ENCODE measurements at regions not wholly inside any gene's neighbourhood (a gene's known extent, or its start where the extent isn't known, plus 50 kb on each side); places are given as distances from the start of the nearest gene placed in this dataset.

DNA sequence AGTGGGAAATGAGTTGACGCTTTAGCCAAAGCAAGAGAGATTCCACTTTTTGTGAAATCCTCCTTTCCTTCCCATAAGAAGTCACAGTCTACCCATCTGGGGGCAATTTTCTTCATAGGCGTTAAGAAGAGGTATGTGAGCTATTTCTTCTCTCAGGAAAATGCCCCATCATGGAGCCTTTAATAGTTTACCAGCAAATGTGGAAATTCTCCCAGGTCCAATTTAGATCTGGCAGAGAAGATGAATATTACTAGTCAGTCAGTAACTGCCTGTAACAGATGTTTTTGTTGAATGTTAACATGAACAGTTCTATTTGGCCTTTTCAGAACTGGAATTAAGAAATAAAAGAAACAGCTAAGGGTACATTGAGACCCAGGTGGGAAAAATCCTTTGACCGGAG lies 156.4 kb upstream of the RFX3 start:
- H3K27me3 ChIP-seq (ENCODE audit: control insufficient read depth, insufficient read depth, low read length), result no peaks in the 10 kb centered on the region
- DNase-seq (ENCODE audit: low read depth, low spot score), result no peak
- TF ChIP-seq, protein P1, sequence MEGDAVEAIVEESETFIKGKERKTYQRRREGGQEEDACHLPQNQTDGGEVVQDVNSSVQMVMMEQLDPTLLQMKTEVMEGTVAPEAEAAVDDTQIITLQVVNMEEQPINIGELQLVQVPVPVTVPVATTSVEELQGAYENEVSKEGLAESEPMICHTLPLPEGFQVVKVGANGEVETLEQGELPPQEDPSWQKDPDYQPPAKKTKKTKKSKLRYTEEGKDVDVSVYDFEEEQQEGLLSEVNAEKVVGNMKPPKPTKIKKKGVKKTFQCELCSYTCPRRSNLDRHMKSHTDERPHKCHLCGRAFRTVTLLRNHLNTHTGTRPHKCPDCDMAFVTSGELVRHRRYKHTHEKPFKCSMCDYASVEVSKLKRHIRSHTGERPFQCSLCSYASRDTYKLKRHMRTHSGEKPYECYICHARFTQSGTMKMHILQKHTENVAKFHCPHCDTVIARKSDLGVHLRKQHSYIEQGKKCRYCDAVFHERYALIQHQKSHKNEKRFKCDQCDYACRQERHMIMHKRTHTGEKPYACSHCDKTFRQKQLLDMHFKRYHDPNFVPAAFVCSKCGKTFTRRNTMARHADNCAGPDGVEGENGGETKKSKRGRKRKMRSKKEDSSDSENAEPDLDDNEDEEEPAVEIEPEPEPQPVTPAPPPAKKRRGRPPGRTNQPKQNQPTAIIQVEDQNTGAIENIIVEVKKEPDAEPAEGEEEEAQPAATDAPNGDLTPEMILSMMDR (IDR thresholded peaks at IDR 0.05; ENCODE audit: low read depth, low read length), result no peak
- H3K9me3 ChIP-seq (ENCODE audit: control insufficient read depth, insufficient read depth, low read length), result no peaks in the 10 kb centered on the region
- CTCF ChIA-PET, result interaction anchor here (0.5 kb wide), 1 partner anchor 41 kb away, joined by 3 read pairs; no protein-coding TSS in a partner anchor
- H3K27ac ChIP-seq (ENCODE audit: low read depth, low read length), result no peak overlapping the region
- H3K4me3 ChIP-seq (ENCODE audit: low read depth, low read length), result no peak overlapping the region
- POLR2A ChIA-PET, result no interaction called here

DNA sequence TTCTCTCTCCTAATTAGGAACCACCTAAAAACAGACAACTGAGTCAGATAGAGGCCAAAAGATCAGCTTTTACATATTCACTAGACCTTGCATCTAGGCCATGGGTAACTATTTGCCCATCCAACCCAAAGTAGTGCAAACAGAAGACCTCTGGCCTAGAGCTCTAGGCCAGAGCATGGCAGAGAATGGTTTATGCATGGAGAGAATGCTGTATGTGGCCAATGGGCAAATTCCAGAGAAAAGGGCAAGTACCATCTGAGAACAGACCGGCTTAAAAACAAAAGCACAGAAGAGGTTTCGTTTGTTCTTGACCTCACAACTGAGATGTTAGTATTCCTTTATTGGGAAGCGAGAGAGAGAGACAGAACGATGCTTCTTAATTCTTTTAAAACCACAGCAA lies 151.7 kb upstream of the RFX3 start:
- Histone ChIP-seq H3K9me3 (ENCODE audit: control insufficient read depth, insufficient read depth, low read length) (no peaks in the 10 kb centered on the region), H3K4me3 (ENCODE audit: low read depth, low read length) (no peak overlapping the region), H3K27ac (ENCODE audit: low read depth, low read length) (no peak overlapping the region), H3K27me3 (ENCODE audit: control insufficient read depth, insufficient read depth, low read length) (no peaks in the 10 kb centered on the region)
- TF ChIP-seq, protein P1 (IDR thresholded peaks at IDR 0.05; ENCODE audit: low read depth, low read length), result no peak
- ChIA-PET CTCF (no interaction called here), POLR2A (no interaction called here)
- DNase-seq (ENCODE audit: low read depth, low spot score), result no peak

DNA sequence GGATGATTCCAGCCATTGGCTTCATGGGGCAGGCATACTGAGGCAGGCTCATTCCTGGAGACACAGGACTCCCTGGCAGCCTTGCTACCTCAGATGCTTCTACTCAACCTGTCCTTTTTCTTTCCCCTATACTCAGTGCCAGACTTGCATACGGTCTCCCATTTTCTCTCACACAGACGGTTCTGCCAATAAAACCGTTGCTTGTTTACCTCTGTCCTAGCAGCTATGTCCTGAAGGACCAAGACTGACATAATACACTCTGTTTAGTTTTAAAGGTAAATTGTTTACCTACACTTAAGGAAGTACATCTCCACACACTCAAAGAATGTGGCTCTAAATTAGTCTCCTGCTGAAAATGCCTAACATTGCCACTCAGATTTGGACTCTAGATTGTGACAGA lies 151.0 kb upstream of the RFX3 start:
- POLR2A ChIA-PET, result no interaction called here
- CTCF ChIA-PET, result no interaction called here
- DNase-seq (ENCODE audit: low read depth, low spot score), result no peak
- no peak overlapping the region for H3K4me3 ChIP-seq (ENCODE audit: low read depth, low read length)
- no peaks in the 10 kb centered on the region for H3K9me3 ChIP-seq (ENCODE audit: control insufficient read depth, insufficient read depth, low read length)
- TF ChIP-seq, protein P1 (IDR thresholded peaks at IDR 0.05; ENCODE audit: low read depth, low read length), result no peak
- no peak overlapping the region for H3K27ac ChIP-seq (ENCODE audit: low read depth, low read length)
- no peaks in the 10 kb centered on the region for H3K27me3 ChIP-seq (ENCODE audit: control insufficient read depth, insufficient read depth, low read length)

DNA sequence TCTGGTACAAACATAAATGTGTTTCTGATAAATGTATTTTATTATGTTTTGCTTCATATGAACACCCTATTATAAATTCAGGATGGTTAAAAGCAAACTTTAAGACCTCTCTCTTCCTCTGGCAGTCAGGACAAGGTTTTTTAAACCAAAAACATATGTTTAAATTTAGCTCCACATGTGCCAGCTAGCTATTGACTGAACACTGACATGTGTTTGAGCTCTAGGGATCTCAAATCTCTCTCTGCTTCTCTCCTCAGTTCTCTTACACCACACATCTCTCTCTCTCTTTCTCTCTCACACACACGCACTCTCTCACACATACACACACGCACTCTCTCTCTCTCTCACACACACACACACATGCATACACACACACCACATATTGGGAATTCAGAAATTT lies 150.1 kb upstream of the RFX3 start:
- no peaks in the 10 kb centered on the region for H3K27me3 ChIP-seq (ENCODE audit: control insufficient read depth, insufficient read depth, low read length)
- H3K4me3 ChIP-seq (ENCODE audit: low read depth, low read length), result no peak overlapping the region
- ChIA-PET POLR2A (no interaction called here), CTCF (no interaction called here)
- no peaks in the 10 kb centered on the region for H3K9me3 ChIP-seq (ENCODE audit: control insufficient read depth, insufficient read depth, low read length)
- DNase-seq (ENCODE audit: low read depth, low spot score), result no peak
- H3K27ac ChIP-seq (ENCODE audit: low read depth, low read length), result no peak overlapping the region
- TF ChIP-seq, protein P1 (IDR thresholded peaks at IDR 0.05; ENCODE audit: low read depth, low read length), result no peak

DNA sequence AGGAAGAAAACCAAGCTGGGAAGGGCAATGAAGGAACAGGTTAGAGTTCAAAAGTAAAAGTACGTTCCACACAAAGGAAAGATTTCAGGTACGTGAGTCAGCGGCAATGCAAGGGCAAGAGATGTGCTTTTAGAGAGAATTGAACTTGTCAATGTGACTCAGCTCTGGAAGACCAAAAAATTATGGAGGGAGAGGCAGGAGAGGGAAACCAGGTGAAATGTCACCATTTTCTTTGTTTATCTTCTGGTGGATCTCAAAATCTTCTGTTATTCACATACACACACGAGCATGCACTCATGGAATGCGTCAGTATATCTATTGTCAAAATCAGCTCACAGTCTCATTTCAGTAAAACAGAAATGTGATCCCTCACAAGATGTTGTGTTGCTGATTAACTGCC lies 148.8 kb upstream of the RFX3 start:
- DNase-seq (ENCODE audit: low read depth, low spot score), result no peak
- H3K27ac ChIP-seq (ENCODE audit: low read depth, low read length), result no peak overlapping the region
- no peaks in the 10 kb centered on the region for H3K9me3 ChIP-seq (ENCODE audit: control insufficient read depth, insufficient read depth, low read length)
- H3K27me3 ChIP-seq (ENCODE audit: control insufficient read depth, insufficient read depth, low read length), result no peaks in the 10 kb centered on the region
- TF ChIP-seq, protein P1 (IDR thresholded peaks at IDR 0.05; ENCODE audit: low read depth, low read length), result no peak
- ChIA-PET CTCF (no interaction called here), POLR2A (no interaction called here)
- no peak overlapping the region for H3K4me3 ChIP-seq (ENCODE audit: low read depth, low read length)

All from AG04450 (cell line).